Upper lobe of left lung (tissue), 4 donors: ENCODE measurements at regions not wholly inside any gene's neighbourhood (a gene's known extent, or its start where the extent isn't known, plus 50 kb on each side); places are given as distances from the start of the nearest gene placed in this dataset.

Experiments
- CTCF ChIP-seq, 6 experiments: fragments of 450-650 bp in 4 of 6; fragments of 200-600 bp in 2 of 6; sonication (generic) in 2 of 6; IDR thresholded peaks; one replicate each; pipeline ENCODE4 v1.5.1; 2016 to 2019; ENCODE audit warnings: antibody characterized with exemption in 6 of 6
- POLR2AphosphoS5 ChIP-seq, 2 donors: sonication (generic); formaldehyde crosslinking; IDR thresholded peaks; one replicate each; pipeline ENCODE4 v1.5.1; 2017; ENCODE audit warnings: antibody characterized with exemption in 2 of 2

GRCh38 chrX:14406225-14406624 lies 123.1 kb upstream of the GLRA2 start:
- TF ChIP-seq POLR2AphosphoS5 (IDR thresholded peaks at IDR 0.05), result no peak
- no peak for TF ChIP-seq CTCF (IDR thresholded peaks at IDR 0.05)
